WERI-Rb-1 (cell line): ENCODE measurements at regions not wholly inside any gene's neighbourhood (a gene's known extent, or its start where the extent isn't known, plus 50 kb on each side); places are given as distances from the start of the nearest gene placed in this dataset.

Experiments used
- DNase-seq: peaks from one replicate; pipeline ENCODE4 v3.0.0-alpha.2; 2020
- H3K27ac ChIP-seq: fragments of 250-450 bp; sonication (Bioruptor Pico); 2 replicates; pipeline ENCODE4 v1.5.1; 2020; ENCODE audit warnings: mild to moderate bottlenecking, moderate library complexity
- H3K27me3 ChIP-seq: fragments of 250-450 bp; sonication (Bioruptor Pico); 2 replicates; pipeline ENCODE4 v1.5.1; 2021; ENCODE audit warnings: mild to moderate bottlenecking, low read depth, moderate library complexity; ENCODE audit not compliant: insufficient read depth, severe bottlenecking
- H3K36me3 ChIP-seq: fragments of 250-450 bp; sonication (Bioruptor Pico); 2 replicates; pipeline ENCODE4 v1.5.1; 2020; ENCODE audit warnings: mild to moderate bottlenecking, moderate library complexity
- H3K4me3 ChIP-seq: 2 replicates; pipeline ENCODE4 v1.5.1; 2011; ENCODE audit warnings: low read depth, mild to moderate bottlenecking, control low read depth, low read length
- H3K9me3 ChIP-seq: fragments of 250-450 bp; sonication (Bioruptor Pico); 2 replicates; pipeline ENCODE4 v1.5.1; 2021; ENCODE audit warnings: mild to moderate bottlenecking, moderate library complexity; ENCODE audit not compliant: severe bottlenecking
- TF ChIP-seq, protein P1 (sequence below): IDR thresholded peaks from 2 replicates; pipeline ENCODE4 v1.5.1; 2011; ENCODE audit warnings: low read depth, mild to moderate bottlenecking, control low read depth, inconsistent platforms, low read length

DNA sequence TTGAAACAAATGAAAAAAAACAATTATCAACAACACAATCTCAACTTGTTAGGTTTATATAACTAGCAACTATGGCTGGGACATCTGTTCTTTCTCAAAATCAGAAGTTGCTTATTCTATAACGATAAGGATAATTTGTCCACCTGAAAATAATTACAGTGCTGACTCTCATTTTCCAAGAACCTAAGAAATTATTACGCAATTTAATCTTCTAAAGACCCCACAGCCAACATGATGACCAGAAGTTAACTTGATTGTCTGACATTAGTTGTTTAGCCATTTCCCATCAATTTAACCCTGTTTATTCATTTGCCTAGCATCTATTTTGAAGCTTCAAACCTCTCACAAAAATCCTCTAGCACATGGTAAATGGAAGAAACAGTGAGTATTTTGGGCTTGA, 293.8 kb downstream of the ELAVL2 start:
- H3K36me3 ChIP-seq: no peaks in the 10 kb centered on the region
- no peak overlapping the region for H3K4me3 ChIP-seq
- TF ChIP-seq, protein P1, sequence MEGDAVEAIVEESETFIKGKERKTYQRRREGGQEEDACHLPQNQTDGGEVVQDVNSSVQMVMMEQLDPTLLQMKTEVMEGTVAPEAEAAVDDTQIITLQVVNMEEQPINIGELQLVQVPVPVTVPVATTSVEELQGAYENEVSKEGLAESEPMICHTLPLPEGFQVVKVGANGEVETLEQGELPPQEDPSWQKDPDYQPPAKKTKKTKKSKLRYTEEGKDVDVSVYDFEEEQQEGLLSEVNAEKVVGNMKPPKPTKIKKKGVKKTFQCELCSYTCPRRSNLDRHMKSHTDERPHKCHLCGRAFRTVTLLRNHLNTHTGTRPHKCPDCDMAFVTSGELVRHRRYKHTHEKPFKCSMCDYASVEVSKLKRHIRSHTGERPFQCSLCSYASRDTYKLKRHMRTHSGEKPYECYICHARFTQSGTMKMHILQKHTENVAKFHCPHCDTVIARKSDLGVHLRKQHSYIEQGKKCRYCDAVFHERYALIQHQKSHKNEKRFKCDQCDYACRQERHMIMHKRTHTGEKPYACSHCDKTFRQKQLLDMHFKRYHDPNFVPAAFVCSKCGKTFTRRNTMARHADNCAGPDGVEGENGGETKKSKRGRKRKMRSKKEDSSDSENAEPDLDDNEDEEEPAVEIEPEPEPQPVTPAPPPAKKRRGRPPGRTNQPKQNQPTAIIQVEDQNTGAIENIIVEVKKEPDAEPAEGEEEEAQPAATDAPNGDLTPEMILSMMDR: no peak
- no peak for DNase-seq
- H3K27me3 ChIP-seq: no peaks in the 10 kb centered on the region
- no peaks in the 10 kb centered on the region for H3K9me3 ChIP-seq
- no peak overlapping the region for H3K27ac ChIP-seq

DNA sequence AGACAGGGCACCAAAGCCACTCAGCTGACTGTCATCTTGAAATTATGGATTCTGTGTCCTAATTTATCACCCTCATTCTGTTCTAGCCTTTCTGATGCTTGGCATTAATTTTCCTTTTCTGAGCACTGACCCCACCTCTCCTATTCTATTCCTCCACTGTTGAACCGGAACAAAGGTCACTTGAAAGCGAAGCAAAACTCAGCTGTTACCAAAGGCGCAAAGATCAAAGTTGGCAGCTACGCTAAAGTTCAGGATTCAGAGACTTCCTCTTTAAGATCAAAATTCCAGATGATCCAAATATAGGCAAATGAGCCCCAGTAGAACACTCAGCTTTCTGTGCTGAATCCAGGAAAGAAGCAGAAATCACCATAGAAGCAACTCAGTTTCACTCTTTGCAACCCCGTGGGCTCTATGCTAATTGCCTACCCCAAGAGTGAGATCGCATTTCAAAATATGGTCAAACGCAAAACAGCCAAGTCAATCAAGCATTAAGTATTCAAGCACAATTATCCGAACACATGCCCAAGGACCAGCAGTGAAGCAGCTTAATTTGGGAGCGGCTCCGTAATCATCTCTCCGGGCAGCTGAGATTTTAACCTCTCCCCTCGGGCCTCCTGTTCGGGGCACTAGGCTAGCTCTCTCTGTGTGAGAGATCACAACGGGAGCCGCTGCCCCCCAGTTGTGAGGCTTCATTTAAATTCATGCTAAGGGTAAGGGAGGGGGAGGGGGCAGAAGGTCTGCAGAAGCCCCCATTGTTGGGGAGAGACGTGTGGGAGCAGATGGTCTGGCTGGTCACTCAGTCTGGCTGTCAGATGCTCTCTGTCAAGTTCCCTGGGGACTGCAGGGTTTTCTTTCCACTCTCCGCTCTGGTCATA, 288.6 kb downstream of the ELAVL2 start:
- H3K27me3 ChIP-seq: no peaks in the 10 kb centered on the region
- peak; percentile 30 for DNase-seq
- no peaks in the 10 kb centered on the region for H3K36me3 ChIP-seq
- no peaks in the 10 kb centered on the region for H3K9me3 ChIP-seq
- TF ChIP-seq, protein P1: no peak
- no peak overlapping the region; the same call in 1 of the 2 replicates for H3K27ac ChIP-seq
- H3K4me3 ChIP-seq: peak overlapping the region; percentile 35

DNA sequence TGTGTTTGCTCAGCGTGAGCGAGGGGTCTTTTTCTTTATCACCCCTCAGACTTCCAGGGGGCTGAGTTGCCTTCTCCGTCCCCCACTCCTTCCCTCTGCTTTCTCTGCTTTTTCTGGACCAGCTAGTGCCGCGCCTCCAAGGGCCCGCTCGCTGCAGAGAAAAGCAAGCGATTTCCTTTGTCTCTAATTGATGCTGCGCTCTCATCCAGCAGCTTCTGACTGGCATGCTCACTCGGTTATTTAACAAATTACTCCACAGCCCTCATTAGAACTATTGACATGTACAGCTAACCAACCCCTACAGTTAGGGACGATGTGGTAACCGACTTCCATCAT, 288.0 kb downstream of the ELAVL2 start:
- Histone ChIP-seq H3K36me3 (no peaks in the 10 kb centered on the region), H3K27ac (no peak overlapping the region; the same call in 1 of the 2 replicates), H3K4me3 (peak overlapping the region; percentile 35), H3K27me3 (no peaks in the 10 kb centered on the region), H3K9me3 (no peaks in the 10 kb centered on the region)
- TF ChIP-seq, protein P1: no peak
- DNase-seq: no peak

DNA sequence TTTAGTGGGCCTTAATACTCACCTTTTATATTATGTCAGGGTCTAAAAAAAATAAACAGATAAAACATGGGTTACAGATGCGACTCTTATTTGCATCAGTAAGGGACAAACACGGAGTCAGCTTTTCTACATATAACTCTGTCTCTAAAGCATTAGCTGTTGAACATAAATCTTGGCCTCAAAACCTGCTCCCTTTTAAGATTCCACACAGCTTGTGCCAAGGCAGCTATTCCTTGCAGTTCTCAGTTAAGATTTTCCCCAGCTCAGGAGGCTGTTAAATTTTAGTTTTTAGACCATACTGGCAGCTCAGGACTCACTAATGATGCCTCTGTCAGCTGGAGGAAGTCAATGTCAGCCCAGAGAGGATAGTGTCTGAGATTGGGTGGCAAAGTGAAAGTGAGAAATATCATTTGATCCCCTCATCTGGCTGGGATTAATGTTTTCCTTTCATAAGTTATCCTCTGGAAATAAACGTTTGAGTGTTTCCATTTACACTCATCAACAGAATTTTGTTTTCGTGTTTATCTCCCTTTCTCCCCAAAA, 287.5 kb downstream of the ELAVL2 start:
- H3K4me3 ChIP-seq: no peak overlapping the region
- H3K27ac ChIP-seq: no peak overlapping the region; the same call in 1 of the 2 replicates
- DNase-seq: no peak
- TF ChIP-seq, protein P1: no peak
- H3K9me3 ChIP-seq: no peaks in the 10 kb centered on the region
- H3K27me3 ChIP-seq: no peaks in the 10 kb centered on the region
- no peaks in the 10 kb centered on the region for H3K36me3 ChIP-seq

DNA sequence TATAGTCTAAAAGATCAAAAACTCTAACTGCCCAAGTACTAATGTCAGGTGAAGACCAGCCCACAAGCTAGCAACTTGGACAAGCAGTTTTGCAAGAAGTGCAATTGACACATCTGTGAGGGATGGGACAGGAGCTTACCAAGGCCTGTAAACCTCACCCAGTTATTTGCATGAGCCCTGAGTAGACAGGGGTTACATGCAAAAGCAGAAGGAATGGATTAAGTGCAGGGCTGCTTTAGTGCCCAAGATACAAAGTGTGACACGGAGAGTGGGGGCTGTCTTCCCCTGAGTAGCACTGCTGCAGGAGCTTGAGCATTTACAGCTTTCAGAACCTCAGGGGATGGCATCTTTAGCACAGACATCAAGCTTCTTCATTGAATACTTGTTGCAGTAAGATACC, 286.7 kb downstream of the ELAVL2 start:
- H3K27me3 ChIP-seq: no peaks in the 10 kb centered on the region
- H3K27ac ChIP-seq: no peak overlapping the region
- TF ChIP-seq, protein P1: no peak
- H3K9me3 ChIP-seq: no peaks in the 10 kb centered on the region
- no peaks in the 10 kb centered on the region for H3K36me3 ChIP-seq
- no peak overlapping the region for H3K4me3 ChIP-seq
- DNase-seq: peak; percentile 22

DNA sequence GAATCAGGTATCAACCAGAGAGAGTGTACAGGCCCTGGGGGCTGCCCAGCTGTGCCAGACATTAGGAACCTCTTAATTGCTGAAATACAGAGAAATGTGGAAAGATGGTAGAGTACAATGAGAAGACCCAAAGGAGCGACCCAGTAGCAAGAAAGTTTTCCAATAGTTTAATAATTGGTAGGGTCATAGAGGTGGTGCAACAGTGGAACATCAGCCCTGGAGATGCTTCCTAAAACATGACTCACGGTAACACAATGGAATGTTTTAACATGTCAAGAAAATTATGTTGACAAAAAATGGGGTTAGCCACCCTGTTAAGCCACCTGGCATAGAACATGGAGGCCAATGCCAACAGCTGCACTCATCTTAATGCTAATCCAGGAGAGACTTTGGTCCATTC, 284.1 kb downstream of the ELAVL2 start:
- Histone ChIP-seq H3K27ac (no peak overlapping the region), H3K36me3 (no peaks in the 10 kb centered on the region), H3K9me3 (no peaks in the 10 kb centered on the region), H3K4me3 (no peak overlapping the region), H3K27me3 (no peaks in the 10 kb centered on the region)
- TF ChIP-seq, protein P1: no peak
- DNase-seq: peak; percentile 52
